BE2C (cell line): ENCODE measurements at regions not wholly inside any gene's neighbourhood (a gene's known extent, or its start where the extent isn't known, plus 50 kb on each side); places are given as distances from the start of the nearest gene placed in this dataset.
A peak's percentile ranks its signal among the peaks of the same experiment; 100 is the strongest.

Experiments used
- DNase-seq: peaks from one replicate; pipeline ENCODE4 v3.0.0-alpha.2; 2020
- H3K27me3 ChIP-seq: fragments of 250-450 bp; sonication (Bioruptor Pico); 2 replicates; pipeline ENCODE4 v1.5.1; 2020; ENCODE audit warnings: mild to moderate bottlenecking
- H3K36me3 ChIP-seq: fragments of 250-450 bp; sonication (Bioruptor Pico); 2 replicates; pipeline ENCODE4 v1.5.1; 2020; ENCODE audit warnings: mild to moderate bottlenecking
- H3K4me1 ChIP-seq: fragments of 250-450 bp; sonication (Bioruptor Pico); 2 replicates; pipeline ENCODE4 v1.5.1; 2020
- H3K4me3 ChIP-seq: 2 replicates; pipeline ENCODE4 v1.5.1; 2011; ENCODE audit warnings: low read depth, low read length
- H3K9me3 ChIP-seq: fragments of 250-450 bp; sonication (Bioruptor Pico); 2 replicates; pipeline ENCODE4 v1.5.1; 2020
- TF ChIP-seq, protein P1 (sequence below): IDR thresholded peaks from 2 replicates; pipeline ENCODE4 v1.5.1; 2012; ENCODE audit warnings: mild to moderate bottlenecking, low read depth, low read length

DNA sequence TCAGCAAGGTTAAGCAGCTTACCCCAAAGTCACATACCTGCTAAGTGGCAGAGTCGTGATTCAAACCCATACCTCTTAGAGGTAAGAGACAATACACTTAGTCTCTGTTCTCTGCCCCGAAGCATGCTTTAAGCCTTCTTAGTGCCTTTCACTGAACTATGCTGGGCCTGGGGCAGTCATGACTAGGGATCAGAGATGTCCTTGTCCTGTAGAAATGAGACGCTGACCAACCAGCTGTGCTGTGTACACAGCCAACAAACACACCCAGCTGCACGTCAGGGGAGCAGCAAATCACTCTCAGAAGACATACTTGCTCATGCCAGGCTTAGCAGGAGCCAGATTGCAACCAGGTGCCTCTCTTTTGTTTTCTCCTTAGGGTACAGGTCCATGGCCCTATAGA, 255.7 kb downstream of the BUD13 start:
- H3K4me3 ChIP-seq, result no peak overlapping the region
- H3K36me3 ChIP-seq, result no peaks in the 10 kb centered on the region
- DNase-seq, result no peak
- TF ChIP-seq, protein P1, sequence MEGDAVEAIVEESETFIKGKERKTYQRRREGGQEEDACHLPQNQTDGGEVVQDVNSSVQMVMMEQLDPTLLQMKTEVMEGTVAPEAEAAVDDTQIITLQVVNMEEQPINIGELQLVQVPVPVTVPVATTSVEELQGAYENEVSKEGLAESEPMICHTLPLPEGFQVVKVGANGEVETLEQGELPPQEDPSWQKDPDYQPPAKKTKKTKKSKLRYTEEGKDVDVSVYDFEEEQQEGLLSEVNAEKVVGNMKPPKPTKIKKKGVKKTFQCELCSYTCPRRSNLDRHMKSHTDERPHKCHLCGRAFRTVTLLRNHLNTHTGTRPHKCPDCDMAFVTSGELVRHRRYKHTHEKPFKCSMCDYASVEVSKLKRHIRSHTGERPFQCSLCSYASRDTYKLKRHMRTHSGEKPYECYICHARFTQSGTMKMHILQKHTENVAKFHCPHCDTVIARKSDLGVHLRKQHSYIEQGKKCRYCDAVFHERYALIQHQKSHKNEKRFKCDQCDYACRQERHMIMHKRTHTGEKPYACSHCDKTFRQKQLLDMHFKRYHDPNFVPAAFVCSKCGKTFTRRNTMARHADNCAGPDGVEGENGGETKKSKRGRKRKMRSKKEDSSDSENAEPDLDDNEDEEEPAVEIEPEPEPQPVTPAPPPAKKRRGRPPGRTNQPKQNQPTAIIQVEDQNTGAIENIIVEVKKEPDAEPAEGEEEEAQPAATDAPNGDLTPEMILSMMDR, result no peak
- H3K27me3 ChIP-seq, result no peaks in the 10 kb centered on the region
- H3K9me3 ChIP-seq, result no peaks in the 10 kb centered on the region
- H3K4me1 ChIP-seq, result peaks cover 4% of the 10 kb centered on the region

DNA sequence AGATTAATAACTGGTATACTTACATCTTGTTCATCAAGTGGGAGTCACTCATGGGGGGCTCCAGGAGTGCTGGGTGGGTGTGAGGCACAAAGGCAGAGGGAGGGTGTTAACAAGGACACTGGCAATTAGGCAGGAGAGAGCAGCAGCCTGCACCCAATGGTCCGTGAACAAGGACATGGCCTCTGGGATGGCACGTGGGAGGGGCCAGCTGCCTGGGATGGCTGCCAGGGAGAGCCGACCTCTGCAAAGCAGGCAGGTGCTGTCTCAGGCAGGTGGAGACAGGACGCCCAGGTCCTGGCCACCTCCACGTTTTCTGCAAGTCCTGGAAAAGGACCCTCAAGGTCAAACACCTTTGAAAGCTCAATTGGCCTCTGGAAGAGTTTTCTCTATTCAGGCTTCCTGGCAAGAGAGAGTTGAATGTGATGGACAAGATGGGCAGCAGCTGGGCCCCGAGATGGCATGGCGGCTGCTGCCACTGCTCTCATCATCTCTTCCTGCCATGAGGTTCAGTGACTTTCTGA, 257.1 kb downstream of the BUD13 start:
- Histone ChIP-seq H3K36me3 (no peaks in the 10 kb centered on the region), H3K27me3 (no peaks in the 10 kb centered on the region), H3K9me3 (no peaks in the 10 kb centered on the region), H3K4me3 (no peak overlapping the region), H3K4me1 (peaks cover 4% of the 10 kb centered on the region)
- peak; percentile 50 for DNase-seq
- TF ChIP-seq, protein P1, result no peak

DNA sequence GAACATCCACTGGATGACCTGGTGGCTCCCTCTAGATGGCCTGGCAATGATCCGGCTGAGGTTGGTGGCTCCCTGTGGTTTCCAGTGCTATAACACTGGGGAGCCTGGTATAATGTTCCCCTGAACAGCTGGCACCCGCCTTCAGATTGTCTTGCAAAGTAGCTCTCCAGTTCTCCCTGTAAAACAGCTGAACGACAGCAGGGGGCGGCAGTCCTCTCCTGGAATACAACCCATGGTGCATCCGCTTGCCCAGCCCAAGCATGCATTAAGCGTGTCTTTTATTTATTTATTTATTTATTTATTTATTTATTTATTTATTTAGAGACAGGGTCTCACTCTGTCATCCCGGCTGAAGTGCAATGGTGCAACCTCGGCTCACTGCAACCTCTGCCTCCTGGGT, 258.9 kb downstream of the BUD13 start:
- Histone ChIP-seq H3K4me1 (peaks cover 4% of the 10 kb centered on the region), H3K27me3 (no peaks in the 10 kb centered on the region), H3K4me3 (no peak overlapping the region), H3K36me3 (no peaks in the 10 kb centered on the region), H3K9me3 (no peaks in the 10 kb centered on the region)
- TF ChIP-seq, protein P1, result peak; percentile 32; the same call in 1 of the 2 replicates
- peak; percentile 33 for DNase-seq

DNA sequence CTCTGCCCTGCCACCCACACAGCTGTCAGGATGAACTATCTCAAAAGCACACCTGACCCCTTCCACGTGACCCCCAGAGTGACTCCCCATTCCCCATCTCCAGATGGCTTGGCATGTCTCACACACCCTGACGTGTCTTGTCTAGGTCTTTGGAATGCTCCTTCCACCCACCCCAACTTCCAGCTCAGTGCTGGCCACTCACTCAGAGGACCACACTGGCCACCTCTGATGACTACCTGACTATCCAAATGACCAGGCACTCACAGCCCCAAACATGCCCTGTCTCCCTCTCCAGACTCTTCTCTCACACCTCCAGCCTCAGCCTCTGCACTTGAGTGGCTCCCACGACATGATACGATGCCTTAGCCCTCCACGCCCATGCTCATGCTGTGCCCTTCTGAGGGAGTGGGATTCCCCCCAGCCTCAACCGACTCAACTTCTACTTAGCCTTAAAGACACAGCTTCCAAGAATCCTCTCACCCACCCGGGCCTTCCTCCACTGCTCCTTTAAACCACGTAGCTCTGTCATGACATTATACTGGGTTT, 259.4 kb downstream of the BUD13 start:
- Histone ChIP-seq H3K36me3 (no peaks in the 10 kb centered on the region), H3K9me3 (no peaks in the 10 kb centered on the region), H3K4me3 (no peak overlapping the region), H3K27me3 (no peaks in the 10 kb centered on the region), H3K4me1 (peaks cover 4% of the 10 kb centered on the region)
- TF ChIP-seq, protein P1, result no peak
- no peak for DNase-seq

GRCh38 chr11:116512841-116513240, 259.9 kb downstream of the BUD13 start:
- Histone ChIP-seq H3K9me3 (no peaks in the 10 kb centered on the region), H3K27me3 (no peaks in the 10 kb centered on the region), H3K4me1 (peaks cover 4% of the 10 kb centered on the region), H3K4me3 (no peak overlapping the region), H3K36me3 (no peaks in the 10 kb centered on the region)
- DNase-seq, result no peak
- TF ChIP-seq, protein P1, result no peak

GRCh38 chr11:116511684-116512083, 261.1 kb downstream of the BUD13 start:
- Histone ChIP-seq H3K4me1 (no peaks in the 10 kb centered on the region; the same call in 1 of the 2 replicates), H3K4me3 (no peak overlapping the region), H3K27me3 (no peaks in the 10 kb centered on the region), H3K9me3 (no peaks in the 10 kb centered on the region), H3K36me3 (no peaks in the 10 kb centered on the region)
- TF ChIP-seq, protein P1, result no peak
- no peak for DNase-seq
